DMS153 (cell line): ENCODE measurements at regions not wholly inside any gene's neighbourhood (a gene's known extent, or its start where the extent isn't known, plus 50 kb on each side); places are given as distances from the start of the nearest gene placed in this dataset.

Experiments
- DNase-seq: peaks from one replicate; lab custom pipeline; 2025; lab: John Stamatoyannopoulos, UW

- no peak for DNase-seq
These were observed 133.8 kb upstream of the NT5C1B start for GRCh38 chr2:18723219-18723618.

- no peak for DNase-seq
These were observed 132.7 kb upstream of the NT5C1B start for GRCh38 chr2:18722101-18722500.

- DNase-seq = no peak
These were observed 131.9 kb upstream of the NT5C1B start for GRCh38 chr2:18721038-18721922.

GRCh38 chr2:18719978-18720775 lies 130.8 kb upstream of the NT5C1B start:
- DNase-seq = no peak

GRCh38 chr2:18708203-18708715 lies 118.9 kb upstream of the NT5C1B start:
- DNase-seq = no peak

GRCh38 chr2:18706001-18706400 lies 116.6 kb upstream of the NT5C1B start:
- DNase-seq = no peak

- peak; percentile 22 for DNase-seq
These were observed 114.9 kb upstream of the NT5C1B start for GRCh38 chr2:18704276-18704675.

GRCh38 chr2:18703555-18703954 lies 114.2 kb upstream of the NT5C1B start:
- DNase-seq = no peak

- no peak for DNase-seq
These were observed 112.6 kb upstream of the NT5C1B start for GRCh38 chr2:18701981-18702380.

- DNase-seq = no peak
These were observed 112.2 kb upstream of the NT5C1B start for GRCh38 chr2:18701546-18701945.

GRCh38 chr2:18690342-18690741 lies 101.0 kb upstream of the NT5C1B start:
- no peak for DNase-seq

GRCh38 chr2:18684206-18685038 lies 95.1 kb upstream of the NT5C1B start:
- no peak for DNase-seq

GRCh38 chr2:18682681-18683080 lies 93.3 kb upstream of the NT5C1B start:
- no peak for DNase-seq

GRCh38 chr2:18677280-18677679 lies 87.9 kb upstream of the NT5C1B start:
- DNase-seq = no peak

GRCh38 chr2:18674309-18674708 lies 84.9 kb upstream of the NT5C1B start:
- DNase-seq = no peak

GRCh38 chr2:18671363-18671762 lies 82.0 kb upstream of the NT5C1B start:
- DNase-seq = no peak

- DNase-seq = no peak
These were observed 78.9 kb upstream of the NT5C1B start for GRCh38 chr2:18668221-18668620.

GRCh38 chr2:18664421-18664820 lies 75.1 kb upstream of the NT5C1B start:
- no peak for DNase-seq

- no peak for DNase-seq
These were observed 74.5 kb upstream of the NT5C1B start for GRCh38 chr2:18663861-18664260.

- DNase-seq = peak; percentile 26
These were observed 73.3 kb upstream of the NT5C1B start for GRCh38 chr2:18662689-18663088.

GRCh38 chr2:18659915-18660314 lies 70.5 kb upstream of the NT5C1B start:
- peak; percentile 38 for DNase-seq

GRCh38 chr2:18656048-18656447 lies 66.7 kb upstream of the NT5C1B start:
- no peak for DNase-seq
